CD4-positive, CD25-positive, alpha-beta regulatory T cell (primary cell): ENCODE measurements at regions not wholly inside any gene's neighbourhood (a gene's known extent, or its start where the extent isn't known, plus 50 kb on each side); places are given as distances from the start of the nearest gene placed in this dataset.
A peak's percentile ranks its signal among the peaks of the same experiment; 100 is the strongest.

Experiments used
- ATAC-seq, 2 donors: fragments of 150-1000 bp; cut with Tn5 transposase; one replicate each; pipeline ENCODE4 v1.10.0; 2021; ENCODE audit warnings: low read depth in 2 of 2, moderate number of reproducible peaks in 2 of 2, moderate library complexity in 1 of 2
- DNase-seq, 3 donors: peaks; one replicate each; pipeline versions ENCODE4 v3.0.0 to v3.0.0-alpha.2; 2012 to 2022; ENCODE audit warnings: mixed read lengths in 1 of 3
- H3K27ac ChIP-seq: one replicate; pipeline ENCODE4 v1.7.0; 2013; ENCODE audit warnings: mild to moderate bottlenecking, low read length; ENCODE audit not compliant: insufficient read depth, poor library complexity, severe bottlenecking
- H3K27me3 ChIP-seq: one replicate; pipeline ENCODE4 v1.7.0; 2013; ENCODE audit warnings: low read length; ENCODE audit not compliant: control insufficient read depth, insufficient read depth
- H3K36me3 ChIP-seq: one replicate; pipeline ENCODE4 v1.7.0; 2013; ENCODE audit warnings: mild to moderate bottlenecking, low read length, moderate library complexity; ENCODE audit not compliant: control insufficient read depth, insufficient read depth
- H3K4me1 ChIP-seq: 2 replicates; pipeline ENCODE4 v1.7.0; 2013; ENCODE audit warnings: mild to moderate bottlenecking, low read length; ENCODE audit not compliant: insufficient read depth, control insufficient read depth, poor library complexity, severe bottlenecking
- H3K4me3 ChIP-seq: one replicate; pipeline ENCODE4 v1.7.0; 2013; ENCODE audit warnings: low read depth, mild to moderate bottlenecking, low read length, moderate library complexity
- H3K9me3 ChIP-seq, 2 experiments: 1 replicate in 1 of 2; 2 replicates in 1 of 2; pipeline ENCODE4 v1.7.0; 2013; ENCODE audit warnings: low read length in 2 of 2, mild to moderate bottlenecking in 1 of 2, moderate library complexity in 1 of 2; ENCODE audit not compliant: control insufficient read depth in 2 of 2
- H3K27ac Mint-ChIP-seq, 3 donors: one replicate each; pipeline ENCODE4 v1.8.0; 2020 to 2022; ENCODE audit warnings: mild to moderate bottlenecking in 3 of 3, mixed read lengths in 3 of 3, moderate library complexity in 2 of 3
- H3K27me3 Mint-ChIP-seq: one replicate; pipeline ENCODE4 v1.8.0; 2022; ENCODE audit warnings: mild to moderate bottlenecking, mixed read lengths
- H3K36me3 Mint-ChIP-seq: one replicate; pipeline ENCODE4 v1.8.0; 2020; ENCODE audit warnings: mixed read lengths
- H3K4me1 Mint-ChIP-seq, 4 donors: one replicate each; pipeline ENCODE4 v1.8.0; 2020 to 2022; ENCODE audit warnings: mixed read lengths in 4 of 4, mild to moderate bottlenecking in 1 of 4
- H3K4me3 Mint-ChIP-seq, 4 donors: one replicate each; pipeline ENCODE4 v1.8.0; 2020 to 2022; ENCODE audit warnings: mild to moderate bottlenecking in 4 of 4, mixed read lengths in 4 of 4, moderate library complexity in 3 of 4
- H3K9me3 Mint-ChIP-seq, 7 donors: one replicate each; pipeline ENCODE4 v1.8.0; 2020 to 2022; ENCODE audit warnings: mixed read lengths in 7 of 7, mild to moderate bottlenecking in 3 of 7, moderate library complexity in 2 of 7

GRCh38 chr4:110704748-110705439, 82.0 kb upstream of the PITX2 start:
- Histone ChIP-seq H3K36me3 (no peaks in the 10 kb centered on the region), H3K4me3 (no peak overlapping the region), H3K4me1 (no peaks in the 10 kb centered on the region), H3K9me3 (no peaks in the 10 kb centered on the region), H3K27me3 (no peaks in the 10 kb centered on the region), H3K27ac (no peak overlapping the region)
- DNase-seq (no peak), ATAC-seq (no peak)
- H3K9me3 Mint-ChIP-seq, result peaks cover 0 to 9% (median 3%) of the 10 kb centered on the region in 7 donors
- H3K27ac Mint-ChIP-seq, result no peak overlapping the region
- H3K4me1 Mint-ChIP-seq, result no peaks in the 10 kb centered on the region
- H3K27me3 Mint-ChIP-seq, result no peaks in the 10 kb centered on the region
- H3K36me3 Mint-ChIP-seq, result peaks cover 4% of the 10 kb centered on the region
- no peak overlapping the region for H3K4me3 Mint-ChIP-seq

GRCh38 chr4:110705440-110705782, 82.5 kb upstream of the PITX2 start:
- H3K9me3 ChIP-seq, result no peaks in the 10 kb centered on the region
- no peaks in the 10 kb centered on the region for H3K27me3 Mint-ChIP-seq
- no peaks in the 10 kb centered on the region for H3K27me3 ChIP-seq
- H3K4me3 Mint-ChIP-seq, result no peak overlapping the region
- H3K36me3 ChIP-seq, result no peaks in the 10 kb centered on the region
- peaks cover 0 to 9% (median 2%) of the 10 kb centered on the region in 7 donors for H3K9me3 Mint-ChIP-seq
- DNase-seq (no peak), ATAC-seq (no peak)
- no peaks in the 10 kb centered on the region for H3K4me1 ChIP-seq
- H3K36me3 Mint-ChIP-seq, result peaks cover 4% of the 10 kb centered on the region
- no peak overlapping the region for H3K27ac Mint-ChIP-seq
- no peak overlapping the region for H3K4me3 ChIP-seq
- H3K27ac ChIP-seq, result no peak overlapping the region
- H3K4me1 Mint-ChIP-seq, result no peaks in the 10 kb centered on the region

GRCh38 chr4:110710070-110710469, 87.2 kb upstream of the PITX2 start:
- H3K27me3 ChIP-seq, result no peaks in the 10 kb centered on the region
- DNase-seq (no peak), ATAC-seq (no peak)
- H3K36me3 ChIP-seq, result no peaks in the 10 kb centered on the region
- no peak overlapping the region for H3K4me3 ChIP-seq
- H3K27ac Mint-ChIP-seq, result no peak overlapping the region
- no peaks in the 10 kb centered on the region for H3K27me3 Mint-ChIP-seq
- peaks cover 0 to 7% (median 3%) of the 10 kb centered on the region in 7 donors for H3K9me3 Mint-ChIP-seq
- no peak overlapping the region for H3K4me3 Mint-ChIP-seq
- H3K27ac ChIP-seq, result no peak overlapping the region
- H3K4me1 ChIP-seq, result no peaks in the 10 kb centered on the region
- H3K36me3 Mint-ChIP-seq, result no peaks in the 10 kb centered on the region
- H3K4me1 Mint-ChIP-seq, result no peaks in the 10 kb centered on the region
- no peaks in the 10 kb centered on the region for H3K9me3 ChIP-seq

- no peaks in the 10 kb centered on the region for H3K4me1 ChIP-seq
These were observed 89.6 kb upstream of the PITX2 start for GRCh38 chr4:110712486-110712885.

GRCh38 chr4:110730318-110730717, 107.4 kb upstream of the PITX2 start:
- H3K4me3 Mint-ChIP-seq, result no peak overlapping the region
- H3K27ac Mint-ChIP-seq, result peak overlapping the region in 1 of 3 donors; percentile 50
- no peaks in the 10 kb centered on the region for H3K36me3 Mint-ChIP-seq
- Histone ChIP-seq H3K9me3 (no peaks in the 10 kb centered on the region), H3K27ac (no peak overlapping the region), H3K4me1 (no peaks in the 10 kb centered on the region), H3K4me3 (no peak overlapping the region), H3K27me3 (no peaks in the 10 kb centered on the region), H3K36me3 (no peaks in the 10 kb centered on the region)
- H3K4me1 Mint-ChIP-seq, result no peaks in the 10 kb centered on the region
- ATAC-seq, result no peak
- no peak for DNase-seq
- H3K9me3 Mint-ChIP-seq, result no peaks in the 10 kb centered on the region
- no peaks in the 10 kb centered on the region for H3K27me3 Mint-ChIP-seq

More at GRCh38 chr4:110712486-110712885, 89.6 kb upstream of the PITX2 start:
- Mint-ChIP-seq H3K27me3 (no peaks in the 10 kb centered on the region), H3K9me3 (peaks cover 0 to 7% (median 3%) of the 10 kb centered on the region in 7 donors), H3K4me3 (no peak overlapping the region), H3K27ac (no peak overlapping the region), H3K4me1 (no peaks in the 10 kb centered on the region), H3K36me3 (no peaks in the 10 kb centered on the region)
- H3K27me3 ChIP-seq, result no peaks in the 10 kb centered on the region
- H3K9me3 ChIP-seq, result no peaks in the 10 kb centered on the region
- H3K36me3 ChIP-seq, result no peaks in the 10 kb centered on the region
- no peak overlapping the region for H3K4me3 ChIP-seq
- ATAC-seq (no peak), DNase-seq (no peak)
- no peak overlapping the region for H3K27ac ChIP-seq

GRCh38 chr4:110733901-110734300, 111.0 kb upstream of the PITX2 start:
- H3K4me3 ChIP-seq, result no peak overlapping the region
- ATAC-seq, result no peak
- H3K9me3 ChIP-seq, result no peaks in the 10 kb centered on the region
- Mint-ChIP-seq H3K27me3 (no peaks in the 10 kb centered on the region), H3K4me3 (no peak overlapping the region), H3K9me3 (peaks cover 0 to 2% (median 0%) of the 10 kb centered on the region in 7 donors), H3K4me1 (no peaks in the 10 kb centered on the region), H3K27ac (no peak overlapping the region), H3K36me3 (no peaks in the 10 kb centered on the region)
- no peaks in the 10 kb centered on the region for H3K36me3 ChIP-seq
- no peaks in the 10 kb centered on the region for H3K27me3 ChIP-seq
- DNase-seq, result no peak
- no peak overlapping the region for H3K27ac ChIP-seq
- no peaks in the 10 kb centered on the region for H3K4me1 ChIP-seq

- H3K9me3 Mint-ChIP-seq, result peaks cover 0 to 5% (median 3%) of the 10 kb centered on the region in 7 donors
- no peaks in the 10 kb centered on the region for H3K9me3 ChIP-seq
- no peaks in the 10 kb centered on the region for H3K27me3 ChIP-seq
- no peaks in the 10 kb centered on the region for H3K4me1 ChIP-seq
- H3K36me3 ChIP-seq, result no peaks in the 10 kb centered on the region
- DNase-seq, result no peak
- no peak overlapping the region for H3K4me3 ChIP-seq
- H3K36me3 Mint-ChIP-seq, result no peaks in the 10 kb centered on the region
- ATAC-seq, result no peak
- H3K27ac ChIP-seq, result no peak overlapping the region
- H3K27me3 Mint-ChIP-seq, result no peaks in the 10 kb centered on the region
- H3K27ac Mint-ChIP-seq, result no peak overlapping the region
- no peaks in the 10 kb centered on the region for H3K4me1 Mint-ChIP-seq
- H3K4me3 Mint-ChIP-seq, result no peak overlapping the region
These were observed 112.8 kb upstream of the PITX2 start for GRCh38 chr4:110735686-110736085.

- no peaks in the 10 kb centered on the region for H3K4me1 Mint-ChIP-seq
- no peak for DNase-seq
- Histone ChIP-seq H3K36me3 (no peaks in the 10 kb centered on the region), H3K4me1 (no peaks in the 10 kb centered on the region), H3K9me3 (no peaks in the 10 kb centered on the region), H3K4me3 (no peak overlapping the region), H3K27me3 (no peaks in the 10 kb centered on the region), H3K27ac (no peak overlapping the region)
- no peak for ATAC-seq
- no peak overlapping the region for H3K4me3 Mint-ChIP-seq
- H3K27me3 Mint-ChIP-seq, result no peaks in the 10 kb centered on the region
- no peak overlapping the region for H3K27ac Mint-ChIP-seq
- H3K9me3 Mint-ChIP-seq, result peaks cover 0 to 7% (median 4%) of the 10 kb centered on the region in 7 donors
- H3K36me3 Mint-ChIP-seq, result no peaks in the 10 kb centered on the region
These were observed 115.1 kb upstream of the PITX2 start for GRCh38 chr4:110737931-110738330.
